Left hindlimb (tissue), 1 donor: ENCODE measurements at regions not wholly inside any gene's neighbourhood (a gene's known extent, or its start where the extent isn't known, plus 50 kb on each side); places are given as distances from the start of the nearest gene placed in this dataset.

ENCODE experiments used
- DNase-seq: peaks from one replicate; pipeline ENCODE4 v3.0.0-alpha.2; 2018

GRCh38 chr7:22962775-22963350 is 51.1 kb downstream of the HYCC1 start:
- DNase-seq: no peak

- no peak for DNase-seq
These were observed 55.2 kb downstream of the HYCC1 start for GRCh38 chr7:22958742-22959141.

GRCh38 chr7:22954251-22954650 is 59.7 kb downstream of the HYCC1 start:
- DNase-seq: no peak

GRCh38 chr7:22952306-22953015 is 61.5 kb downstream of the HYCC1 start:
- no peak for DNase-seq

- DNase-seq: no peak
These were observed 64.0 kb downstream of the HYCC1 start for GRCh38 chr7:22949944-22950343.

- no peak for DNase-seq
These were observed 64.7 kb downstream of the HYCC1 start for GRCh38 chr7:22949221-22949620.

GRCh38 chr7:22948770-22949169 is 65.2 kb downstream of the HYCC1 start:
- DNase-seq: no peak

- peak; percentile 63 for DNase-seq
These were observed 68.3 kb downstream of the HYCC1 start for GRCh38 chr7:22945584-22945983.

- no peak for DNase-seq
These were observed 69.4 kb downstream of the HYCC1 start for GRCh38 chr7:22944510-22944909.

GRCh38 chr7:22944022-22944421 is 69.9 kb downstream of the HYCC1 start:
- no peak for DNase-seq

- DNase-seq: no peak
These were observed 71.7 kb downstream of the HYCC1 start for GRCh38 chr7:22942191-22942590.

- DNase-seq: no peak
These were observed 74.1 kb downstream of the HYCC1 start for GRCh38 chr7:22939842-22940241.

GRCh38 chr7:22937946-22938345 is 76.0 kb downstream of the HYCC1 start:
- DNase-seq: no peak

- DNase-seq: no peak
These were observed 77.7 kb downstream of the HYCC1 start for GRCh38 chr7:22936246-22936645.

- no peak for DNase-seq
These were observed 78.7 kb downstream of the HYCC1 start for GRCh38 chr7:22935269-22935668.

- no peak for DNase-seq
These were observed 79.4 kb downstream of the HYCC1 start for GRCh38 chr7:22934473-22935065.

GRCh38 chr7:22934023-22934422 is 79.9 kb downstream of the HYCC1 start:
- no peak for DNase-seq

- DNase-seq: no peak
These were observed 81.0 kb downstream of the HYCC1 start for GRCh38 chr7:22932896-22933295.

- no peak for DNase-seq
These were observed 82.9 kb downstream of the HYCC1 start for GRCh38 chr7:22931011-22931410.

- no peak for DNase-seq
These were observed 91.6 kb downstream of the HYCC1 start for GRCh38 chr7:22922307-22922706.

GRCh38 chr7:22921386-22922086 is 92.4 kb downstream of the HYCC1 start:
- no peak for DNase-seq

- DNase-seq: no peak
These were observed 93.3 kb downstream of the HYCC1 start for GRCh38 chr7:22920672-22921071.

GRCh38 chr7:22913158-22913557 is 90.5 kb upstream of the TOMM7 start:
- no peak for DNase-seq

GRCh38 chr7:22911889-22912288 is 89.2 kb upstream of the TOMM7 start:
- DNase-seq: no peak
